Prostate gland (tissue), 2 donors: ENCODE measurements at regions not wholly inside any gene's neighbourhood (a gene's known extent, or its start where the extent isn't known, plus 50 kb on each side); places are given as distances from the start of the nearest gene placed in this dataset.

ENCODE experiments used
- DNase-seq: peaks from one replicate; pipeline ENCODE4 v3.0.0-alpha.2; 2019; ENCODE audit warnings: low spot score
- H3K27ac ChIP-seq, 2 donors: fragments of 200-600 bp; sonication (generic); 2 replicates each; pipeline ENCODE4 v1.5.1; 2017 to 2019
- H3K27me3 ChIP-seq: fragments of 200-600 bp; sonication (generic); replicated peaks from 2 replicates; pipeline ENCODE4 v1.5.1; 2019; ENCODE audit not compliant: insufficient read depth
- H3K36me3 ChIP-seq, 2 donors: fragments of 200-600 bp; sonication (generic); 1 replicate in 1 of 2; 2 replicates in 1 of 2; pipeline versions ENCODE4 v1.5.1 to v1.8.1; 2017 to 2019
- H3K4me1 ChIP-seq: fragments of 200-600 bp; sonication (generic); replicated peaks from 2 replicates; pipeline ENCODE4 v1.5.1; 2019
- H3K4me3 ChIP-seq, 2 donors: fragments of 200-600 bp; sonication (generic); 2 replicates each; pipeline ENCODE4 v1.5.1; 2017 to 2019
- H3K9me3 ChIP-seq: fragments of 200-600 bp; sonication (generic); 2 replicates; pipeline ENCODE4 v1.5.1; 2017
- CTCF ChIP-seq, 4 experiments: fragments of 200-600 bp in 2 of 4; fragments of 450-650 bp in 2 of 4; sonication (generic) in 2 of 4; IDR thresholded peaks; 1 replicate in 3 of 4; 2 replicates in 1 of 4; pipeline ENCODE4 v1.5.1; 2016 to 2019; ENCODE audit warnings: antibody characterized with exemption in 4 of 4, mild to moderate bottlenecking in 2 of 4, moderate library complexity in 2 of 4
- POLR2A ChIP-seq: fragments of 450-650 bp; IDR thresholded peaks from one replicate; pipeline ENCODE4 v1.6.1; 2016; ENCODE audit warnings: antibody characterized with exemption, mild to moderate bottlenecking
- POLR2AphosphoS5 ChIP-seq: sonication (generic); formaldehyde crosslinking; IDR thresholded peaks from one replicate; pipeline ENCODE4 v1.6.1; 2017; ENCODE audit warnings: antibody characterized with exemption
- WGBS: methylation state at CpG from one replicate; pipeline ENCODE4 v1.1.5; 2018; 5-methylcytosine and 5-hydroxymethylcytosine counted together
- intact Hi-C: fragments of 100-400 bp; cut with DNase I; formaldehyde crosslinking; loops from one replicate; pipeline ENCODE4 v1.14.2; 2022

DNA sequence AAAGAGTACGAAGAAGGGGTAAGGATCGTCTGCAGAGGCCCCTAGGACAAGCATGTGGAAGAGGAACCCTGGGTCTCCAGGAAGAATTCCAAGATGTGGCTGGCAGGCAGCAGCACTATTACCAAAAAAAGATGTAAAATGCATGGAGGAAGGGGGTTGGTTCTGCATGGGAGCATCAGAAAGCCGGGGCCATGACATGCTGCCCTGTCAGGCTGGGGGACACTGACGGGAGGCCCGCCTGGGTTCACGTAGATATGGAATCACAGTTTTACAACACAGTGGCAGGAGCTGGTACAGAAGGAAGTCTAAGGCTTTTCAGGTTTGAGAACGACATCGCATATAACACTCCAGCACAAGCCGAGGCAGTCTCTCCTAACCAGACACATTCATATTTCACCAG is 150.0 kb upstream of the GSC start:
- H3K9me3 ChIP-seq: no peaks in the 10 kb centered on the region
- H3K27ac ChIP-seq: no peak overlapping the region
- TF ChIP-seq POLR2A (no peak), POLR2AphosphoS5 (no peak)
- no peaks in the 10 kb centered on the region for H3K27me3 ChIP-seq
- no peak for DNase-seq
- no peak overlapping the region for H3K4me3 ChIP-seq
- intact Hi-C loops: no loop called here
- H3K36me3 ChIP-seq: no peaks in the 10 kb centered on the region
- 91% methylated on average over 9 of the region's 9 CpGs for WGBS
- H3K4me1 ChIP-seq: no peaks in the 10 kb centered on the region

DNA sequence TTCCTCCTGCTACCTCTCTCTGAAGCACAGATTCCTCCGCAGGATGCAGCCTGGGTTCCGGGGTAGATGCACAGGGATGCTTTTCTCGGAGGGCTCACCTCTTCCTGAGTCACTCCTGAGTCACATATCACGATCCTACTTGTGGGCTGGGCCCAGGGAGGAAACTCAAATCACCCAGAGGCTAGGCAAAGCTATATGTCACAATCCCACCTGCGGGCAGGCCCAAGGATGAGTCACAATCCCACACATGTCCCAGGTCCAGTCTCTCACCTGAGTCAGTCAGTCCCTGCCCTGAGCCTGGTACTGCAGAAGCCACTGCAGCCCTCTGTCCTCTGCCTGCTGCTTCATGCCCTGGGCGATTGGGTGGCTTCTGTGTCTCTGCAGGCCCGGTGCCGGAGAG is 149.0 kb upstream of the GSC start:
- Histone ChIP-seq H3K4me1 (no peaks in the 10 kb centered on the region), H3K36me3 (no peaks in the 10 kb centered on the region), H3K27me3 (no peaks in the 10 kb centered on the region), H3K27ac (no peak overlapping the region), H3K4me3 (no peak overlapping the region), H3K9me3 (no peaks in the 10 kb centered on the region)
- WGBS: 86% methylated on average over 8 of the region's 8 CpGs
- DNase-seq: no peak
- TF ChIP-seq CTCF (IDR thresholded peaks at IDR 0.05) (no peak), POLR2AphosphoS5 (no peak), POLR2A (no peak)
- intact Hi-C loops: no loop called here

DNA sequence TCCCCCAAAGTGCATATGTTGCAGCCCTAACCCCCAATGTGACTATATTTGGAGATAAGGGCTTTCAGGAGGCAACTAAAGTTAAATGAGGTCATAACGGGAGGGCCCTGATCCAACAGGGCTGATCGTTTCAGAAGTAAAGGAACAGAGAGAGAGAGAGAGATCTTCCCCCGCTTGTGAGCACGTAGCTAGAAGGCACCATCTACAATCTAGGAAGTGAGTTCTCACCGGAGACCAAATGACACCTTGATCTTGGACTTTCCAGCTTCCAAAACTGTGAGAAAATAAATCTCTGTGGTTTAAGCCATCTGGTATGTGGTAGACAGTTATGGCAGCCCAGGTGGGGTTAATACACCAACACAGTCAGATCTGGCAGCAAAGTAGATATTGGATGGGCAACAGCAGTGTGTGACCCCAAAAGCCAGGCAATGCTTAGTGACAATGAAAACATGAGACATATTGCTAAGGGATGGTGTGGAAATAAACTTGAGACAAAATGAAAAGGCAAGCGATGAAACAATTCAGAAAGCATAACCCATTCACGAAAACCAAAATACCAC is 147.2 kb upstream of the GSC start:
- no peaks in the 10 kb centered on the region for H3K9me3 ChIP-seq
- no peak for DNase-seq
- no peaks in the 10 kb centered on the region for H3K27me3 ChIP-seq
- TF ChIP-seq CTCF (IDR thresholded peaks at IDR 0.05): no peak
- no peak for TF ChIP-seq POLR2A
- no peak for TF ChIP-seq POLR2AphosphoS5
- intact Hi-C loops: no loop called here
- WGBS: 88% methylated on average over 7 of the region's 7 CpGs
- no peaks in the 10 kb centered on the region for H3K36me3 ChIP-seq
- no peak overlapping the region for H3K27ac ChIP-seq
- H3K4me1 ChIP-seq: no peaks in the 10 kb centered on the region
- H3K4me3 ChIP-seq: no peak overlapping the region

DNA sequence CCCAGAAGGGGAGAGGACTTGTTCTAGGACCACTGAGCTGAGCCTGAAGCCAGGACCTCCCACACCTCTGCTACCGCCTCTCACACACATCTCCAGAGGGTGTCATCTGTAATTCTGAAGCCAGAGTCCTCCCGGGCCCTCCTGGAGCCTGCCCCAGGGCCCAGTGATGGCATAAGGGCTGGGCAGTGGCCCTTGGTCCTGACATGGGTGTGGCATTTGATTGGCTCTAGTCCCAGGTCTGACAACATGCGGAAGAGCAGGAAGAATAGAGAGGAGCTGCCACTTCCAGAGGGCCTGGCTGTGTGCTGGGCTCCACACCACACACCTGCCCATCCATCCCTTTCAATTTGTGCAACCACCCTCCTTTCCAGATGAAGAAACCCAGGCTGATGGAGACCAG is 144.3 kb upstream of the GSC start:
- 88% methylated on average over 3 of the region's 3 CpGs for WGBS
- DNase-seq: no peak
- intact Hi-C loops: no loop called here
- TF ChIP-seq CTCF (IDR thresholded peaks at IDR 0.05) (no peak), POLR2AphosphoS5 (no peak), POLR2A (no peak)
- Histone ChIP-seq H3K36me3 (no peaks in the 10 kb centered on the region), H3K4me3 (no peak overlapping the region), H3K27me3 (no peaks in the 10 kb centered on the region), H3K27ac (no peak overlapping the region), H3K9me3 (no peaks in the 10 kb centered on the region), H3K4me1 (no peaks in the 10 kb centered on the region)

GRCh38 chr14:94907626-94908261 is 137.8 kb upstream of the GSC start:
- H3K27me3 ChIP-seq: no peaks in the 10 kb centered on the region
- no peaks in the 10 kb centered on the region for H3K4me1 ChIP-seq
- 53% methylated on average over 30 of the region's 30 CpGs for WGBS
- no peak for DNase-seq
- H3K36me3 ChIP-seq: no peaks in the 10 kb centered on the region
- no peak overlapping the region for H3K27ac ChIP-seq
- intact Hi-C loops: no loop called here
- H3K4me3 ChIP-seq: no peak overlapping the region
- no peak for TF ChIP-seq CTCF (IDR thresholded peaks at IDR 0.05)
- no peak for TF ChIP-seq POLR2A
- no peak for TF ChIP-seq POLR2AphosphoS5
- H3K9me3 ChIP-seq: no peaks in the 10 kb centered on the region
